WERI-Rb-1 (cell line): ENCODE measurements at regions not wholly inside any gene's neighbourhood (a gene's known extent, or its start where the extent isn't known, plus 50 kb on each side); places are given as distances from the start of the nearest gene placed in this dataset.

Source experiments
- DNase-seq: peaks from one replicate; pipeline ENCODE4 v3.0.0-alpha.2; 2020
- H3K27ac ChIP-seq: fragments of 250-450 bp; sonication (Bioruptor Pico); 2 replicates; pipeline ENCODE4 v1.5.1; 2020; ENCODE audit warnings: mild to moderate bottlenecking, moderate library complexity
- H3K27me3 ChIP-seq: fragments of 250-450 bp; sonication (Bioruptor Pico); 2 replicates; pipeline ENCODE4 v1.5.1; 2021; ENCODE audit warnings: mild to moderate bottlenecking, low read depth, moderate library complexity; ENCODE audit not compliant: insufficient read depth, severe bottlenecking
- H3K36me3 ChIP-seq: fragments of 250-450 bp; sonication (Bioruptor Pico); 2 replicates; pipeline ENCODE4 v1.5.1; 2020; ENCODE audit warnings: mild to moderate bottlenecking, moderate library complexity
- H3K4me3 ChIP-seq: 2 replicates; pipeline ENCODE4 v1.5.1; 2011; ENCODE audit warnings: low read depth, mild to moderate bottlenecking, control low read depth, low read length
- H3K9me3 ChIP-seq: fragments of 250-450 bp; sonication (Bioruptor Pico); 2 replicates; pipeline ENCODE4 v1.5.1; 2021; ENCODE audit warnings: mild to moderate bottlenecking, moderate library complexity; ENCODE audit not compliant: severe bottlenecking
- TF ChIP-seq, protein P1 (sequence below): IDR thresholded peaks from 2 replicates; pipeline ENCODE4 v1.5.1; 2011; ENCODE audit warnings: low read depth, mild to moderate bottlenecking, control low read depth, inconsistent platforms, low read length

DNA sequence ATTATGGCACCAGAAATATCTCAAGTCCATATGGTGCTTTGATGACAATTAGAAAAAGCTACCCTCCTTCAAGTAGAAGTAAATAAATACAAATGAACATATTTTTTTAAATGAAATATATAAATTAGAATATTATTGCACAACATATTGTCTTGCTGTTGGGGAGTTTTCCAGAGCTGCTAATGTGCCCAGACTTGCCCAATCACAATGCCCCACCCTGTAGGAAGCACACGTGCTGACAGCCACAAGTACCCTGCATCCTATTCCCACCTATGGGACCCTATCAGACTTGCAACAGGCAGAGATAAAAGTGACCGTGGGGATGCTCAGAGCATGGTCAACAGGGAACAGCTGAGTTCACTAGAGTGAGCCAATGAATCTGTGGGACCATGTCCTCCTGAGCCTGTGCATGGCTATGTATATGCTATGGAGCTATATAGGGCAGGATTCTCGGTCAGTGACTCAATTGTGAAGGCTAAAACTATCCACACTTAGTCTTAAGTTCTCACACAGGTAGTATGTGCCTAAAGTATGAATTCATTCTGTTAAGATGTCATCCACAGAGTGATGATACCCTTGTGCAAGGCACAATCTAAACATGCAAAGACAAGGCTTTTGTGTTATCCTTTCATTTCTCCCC, 336.0 kb downstream of the HGF start:
- DNase-seq, result no peak
- no peaks in the 10 kb centered on the region for H3K27me3 ChIP-seq
- no peaks in the 10 kb centered on the region for H3K36me3 ChIP-seq
- TF ChIP-seq, protein P1, sequence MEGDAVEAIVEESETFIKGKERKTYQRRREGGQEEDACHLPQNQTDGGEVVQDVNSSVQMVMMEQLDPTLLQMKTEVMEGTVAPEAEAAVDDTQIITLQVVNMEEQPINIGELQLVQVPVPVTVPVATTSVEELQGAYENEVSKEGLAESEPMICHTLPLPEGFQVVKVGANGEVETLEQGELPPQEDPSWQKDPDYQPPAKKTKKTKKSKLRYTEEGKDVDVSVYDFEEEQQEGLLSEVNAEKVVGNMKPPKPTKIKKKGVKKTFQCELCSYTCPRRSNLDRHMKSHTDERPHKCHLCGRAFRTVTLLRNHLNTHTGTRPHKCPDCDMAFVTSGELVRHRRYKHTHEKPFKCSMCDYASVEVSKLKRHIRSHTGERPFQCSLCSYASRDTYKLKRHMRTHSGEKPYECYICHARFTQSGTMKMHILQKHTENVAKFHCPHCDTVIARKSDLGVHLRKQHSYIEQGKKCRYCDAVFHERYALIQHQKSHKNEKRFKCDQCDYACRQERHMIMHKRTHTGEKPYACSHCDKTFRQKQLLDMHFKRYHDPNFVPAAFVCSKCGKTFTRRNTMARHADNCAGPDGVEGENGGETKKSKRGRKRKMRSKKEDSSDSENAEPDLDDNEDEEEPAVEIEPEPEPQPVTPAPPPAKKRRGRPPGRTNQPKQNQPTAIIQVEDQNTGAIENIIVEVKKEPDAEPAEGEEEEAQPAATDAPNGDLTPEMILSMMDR, result no peak
- H3K9me3 ChIP-seq, result no peaks in the 10 kb centered on the region
- H3K4me3 ChIP-seq, result no peak overlapping the region
- no peak overlapping the region for H3K27ac ChIP-seq

DNA sequence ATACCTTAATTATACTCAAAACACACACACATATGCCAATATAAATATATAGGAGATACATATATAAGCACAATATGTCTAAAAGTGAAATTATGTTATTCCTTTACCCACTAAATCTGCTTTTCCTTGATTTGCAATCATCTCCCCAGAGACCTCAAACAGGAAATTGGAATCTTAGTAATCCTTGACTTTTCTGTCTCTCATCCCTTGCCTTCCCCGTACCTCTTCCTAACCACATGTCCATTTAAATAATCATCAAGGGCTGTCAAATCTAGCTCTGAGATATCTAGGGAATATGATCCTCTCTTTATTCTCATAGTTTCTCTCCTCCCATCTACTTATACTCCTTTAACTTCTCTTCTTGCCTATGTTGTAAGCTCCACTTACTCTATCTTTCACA, 336.6 kb downstream of the HGF start:
- no peaks in the 10 kb centered on the region for H3K36me3 ChIP-seq
- H3K4me3 ChIP-seq, result no peak overlapping the region
- H3K27me3 ChIP-seq, result no peaks in the 10 kb centered on the region
- no peak overlapping the region for H3K27ac ChIP-seq
- DNase-seq, result no peak
- TF ChIP-seq, protein P1, result no peak
- no peaks in the 10 kb centered on the region for H3K9me3 ChIP-seq

DNA sequence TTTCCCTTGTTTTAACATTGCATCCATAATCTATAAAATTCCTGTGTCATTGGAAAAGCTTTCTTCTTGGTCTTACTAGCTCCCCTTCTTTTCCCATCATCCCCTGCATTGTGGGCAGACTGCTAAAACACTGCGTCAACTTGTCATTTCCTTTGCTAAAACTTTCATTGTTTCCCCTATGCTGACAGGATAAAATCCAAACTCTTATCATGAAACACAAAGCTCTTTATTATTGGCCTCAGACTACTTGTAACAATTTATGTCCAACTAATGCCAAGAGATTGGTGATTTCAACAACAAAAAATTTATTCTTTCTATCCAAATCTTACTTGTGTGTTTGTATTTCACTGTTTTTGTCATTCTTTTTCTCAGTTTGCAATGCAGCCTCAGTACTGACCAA, 339.1 kb downstream of the HGF start:
- no peak for DNase-seq
- no peak overlapping the region for H3K27ac ChIP-seq
- no peak overlapping the region for H3K4me3 ChIP-seq
- TF ChIP-seq, protein P1, result no peak
- no peaks in the 10 kb centered on the region for H3K27me3 ChIP-seq
- no peaks in the 10 kb centered on the region for H3K36me3 ChIP-seq
- no peaks in the 10 kb centered on the region for H3K9me3 ChIP-seq

DNA sequence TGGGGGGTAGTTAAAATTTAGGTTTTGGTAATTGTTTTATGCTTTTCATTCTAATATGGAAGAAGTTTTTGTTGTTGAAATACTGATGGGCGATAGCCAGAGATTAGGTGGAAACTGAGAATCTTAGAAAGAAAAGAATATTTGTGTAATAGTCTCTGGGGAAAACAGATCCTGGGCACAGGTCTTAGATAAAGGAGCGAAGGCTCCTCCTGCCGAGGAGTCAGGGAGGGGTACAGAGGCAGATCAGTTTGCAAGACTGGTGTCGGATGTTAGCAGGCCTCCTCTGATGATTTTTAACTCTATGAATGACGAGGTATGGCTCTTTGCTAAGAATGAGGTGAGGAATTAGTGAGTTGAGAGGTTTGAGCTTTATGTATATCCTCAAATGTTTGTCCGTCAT, 339.7 kb downstream of the HGF start:
- Histone ChIP-seq H3K9me3 (no peaks in the 10 kb centered on the region), H3K27ac (no peak overlapping the region), H3K4me3 (no peak overlapping the region), H3K27me3 (no peaks in the 10 kb centered on the region), H3K36me3 (no peaks in the 10 kb centered on the region)
- TF ChIP-seq, protein P1, result no peak
- no peak for DNase-seq

DNA sequence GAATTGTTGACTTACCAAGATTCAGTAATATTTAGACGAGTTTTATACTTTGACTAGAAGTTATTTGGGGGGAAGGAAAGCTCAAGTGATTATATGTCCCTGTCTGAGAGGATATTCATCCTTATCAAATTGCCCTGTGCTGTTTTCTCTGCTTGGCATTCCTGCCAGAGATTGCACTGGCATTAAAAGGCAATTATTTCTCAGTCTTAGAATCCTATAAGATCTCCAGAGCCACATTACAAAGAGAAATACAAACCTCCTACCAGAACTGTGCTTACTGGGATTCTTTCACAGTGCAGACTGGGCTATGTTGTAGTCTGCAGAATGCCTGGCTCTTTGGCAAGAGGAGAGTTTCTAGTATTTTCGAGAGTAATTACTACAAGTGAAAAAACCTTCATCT, 342.4 kb downstream of the HGF start:
- TF ChIP-seq, protein P1, result no peak
- H3K27ac ChIP-seq, result no peak overlapping the region
- DNase-seq, result no peak
- no peak overlapping the region for H3K4me3 ChIP-seq
- no peaks in the 10 kb centered on the region for H3K27me3 ChIP-seq
- no peaks in the 10 kb centered on the region for H3K36me3 ChIP-seq
- no peaks in the 10 kb centered on the region for H3K9me3 ChIP-seq

DNA sequence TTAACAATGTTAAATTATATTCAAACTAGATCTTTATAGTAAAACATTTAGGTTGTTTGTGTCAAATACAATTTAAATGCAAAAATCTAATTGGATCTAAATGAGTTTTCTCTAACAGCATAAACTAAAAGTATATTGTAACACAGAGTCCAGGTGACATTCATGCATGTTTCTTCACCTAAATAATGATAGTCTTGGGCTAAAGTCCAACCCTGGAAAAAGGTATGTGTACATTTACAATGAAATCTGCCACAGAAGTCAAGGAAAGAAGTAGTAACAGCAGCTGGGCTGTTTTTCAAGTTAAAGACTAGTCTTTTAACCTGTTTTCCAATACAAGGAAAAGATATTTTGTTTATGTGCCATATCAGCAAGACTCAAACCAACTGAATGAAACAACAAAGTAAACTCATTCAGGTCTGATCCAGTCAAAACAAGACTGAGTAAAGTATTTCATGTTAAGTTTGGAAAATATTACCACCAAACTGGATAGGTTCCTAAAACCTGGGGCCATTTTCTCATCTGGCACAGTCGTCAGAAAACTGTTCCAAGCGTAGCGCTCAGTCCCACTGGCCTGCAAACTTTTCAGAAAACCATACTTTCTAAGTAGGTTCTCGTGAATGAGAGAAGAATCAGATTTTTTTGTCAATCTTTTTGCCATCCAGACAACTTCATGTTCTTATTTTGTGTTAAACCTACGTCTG, 349.2 kb downstream of the HGF start:
- no peak overlapping the region for H3K27ac ChIP-seq
- TF ChIP-seq, protein P1, result no peak
- no peak for DNase-seq
- H3K9me3 ChIP-seq, result no peaks in the 10 kb centered on the region
- H3K36me3 ChIP-seq, result no peaks in the 10 kb centered on the region
- H3K27me3 ChIP-seq, result no peaks in the 10 kb centered on the region
- H3K4me3 ChIP-seq, result no peak overlapping the region
